B cell (primary cell): ENCODE measurements at regions not wholly inside any gene's neighbourhood (a gene's known extent, or its start where the extent isn't known, plus 50 kb on each side); places are given as distances from the start of the nearest gene placed in this dataset.

Source experiments
- ATAC-seq: fragments of 200-7000 bp; cut with Tn5 transposase; one replicate; pipeline ENCODE4 v1.10.0; 2021; ENCODE audit warnings: low read depth, mild to moderate bottlenecking, moderate number of reproducible peaks, moderate library complexity
- CTCF ChIA-PET: fragments of 350-600 bp; sonication (Branson Sonifier 250); formaldehyde crosslinking; loops from one replicate; lab custom pipeline; 2021; ENCODE audit warnings: antibody characterized with exemption, inconsistent platforms; lab: Charles Lee
- POLR2A ChIA-PET: fragments of 350-600 bp; sonication (Branson Sonifier 250); formaldehyde crosslinking; loops from one replicate; lab custom pipeline; 2021; ENCODE audit warnings: antibody characterized with exemption; lab: Charles Lee
- DNase-seq: peaks from one replicate; pipeline ENCODE4 v3.0.0; 2013
- H2AFZ ChIP-seq: 2 replicates; pipeline ENCODE4 v1.6.1; 2012; ENCODE audit warnings: mild to moderate bottlenecking, low read depth, low read length; ENCODE audit not compliant: insufficient read depth, poor library complexity, severe bottlenecking
- H3K27ac ChIP-seq, 2 donors: 1 replicate in 1 of 2; 2 replicates in 1 of 2; pipeline ENCODE4 v1.5.1; 2012 to 2013; ENCODE audit warnings: low read length in 2 of 2, mild to moderate bottlenecking in 2 of 2, moderate library complexity in 1 of 2
- H3K27me3 ChIP-seq, 4 experiments: fragments of 200-600 bp in 1 of 4; sonication (generic) in 1 of 4; replicated peaks in 1 of 4; 1 replicate in 2 of 4; 2 replicates in 2 of 4; pipeline versions ENCODE4 v1.6.1 to v1.7.0; 2013 to 2016; ENCODE audit warnings: low read length in 3 of 4, mild to moderate bottlenecking in 2 of 4, mixed read lengths in 1 of 4, moderate library complexity in 1 of 4; ENCODE audit not compliant: insufficient read depth in 4 of 4, control insufficient read depth in 3 of 4; ENCODE audit errors: control extremely low read depth in 1 of 4
- H3K36me3 ChIP-seq, 2 experiments: replicated peaks in 1 of 2; 1 replicate in 1 of 2; 2 replicates in 1 of 2; pipeline versions ENCODE4 v1.6.1 to v1.7.1; 2013; ENCODE audit warnings: low read length in 1 of 2; ENCODE audit not compliant: insufficient read depth in 2 of 2, control insufficient read depth in 1 of 2; ENCODE audit errors: control extremely low read depth in 1 of 2, extremely low read depth in 1 of 2
- H3K4me1 ChIP-seq, 2 donors: fragments of 200-600 bp in 1 of 2; sonication (generic) in 1 of 2; 1 replicate in 1 of 2; 2 replicates in 1 of 2; pipeline versions ENCODE4 v1.5.1 to v1.6.1; 2013 to 2017; ENCODE audit warnings: low read length in 2 of 2; ENCODE audit not compliant: control insufficient read depth in 2 of 2, insufficient read depth in 2 of 2
- H3K4me2 ChIP-seq: replicated peaks from 2 replicates; pipeline ENCODE3; 2012; ENCODE audit warnings: mild to moderate bottlenecking, low read depth, low read length; ENCODE audit not compliant: poor library complexity, severe bottlenecking
- H3K4me3 ChIP-seq, 5 experiments: fragments of 200-600 bp in 1 of 5; sonication (generic) in 1 of 5; 1 replicate in 3 of 5; 2 replicates in 2 of 5; pipeline versions ENCODE4 v1.5.1 to v1.7.0; 2011 to 2016; ENCODE audit warnings: low read length in 4 of 5, mild to moderate bottlenecking in 4 of 5, low read depth in 2 of 5, control low read depth in 1 of 5, moderate library complexity in 1 of 5; ENCODE audit not compliant: insufficient read depth in 1 of 5; ENCODE audit errors: control extremely low read depth in 1 of 5, extremely low read depth in 1 of 5
- H3K79me2 ChIP-seq: fragments of 200-600 bp; sonication (generic); one replicate; pipeline ENCODE4 v1.6.0; 2016; ENCODE audit warnings: low read length; ENCODE audit not compliant: control insufficient read depth, insufficient read depth
- H3K9ac ChIP-seq: fragments of 200-600 bp; sonication (generic); 2 replicates; pipeline ENCODE4 v1.6.1; 2017; ENCODE audit warnings: mild to moderate bottlenecking, low read length, moderate library complexity
- H3K9me3 ChIP-seq, 3 donors: one replicate each; pipeline versions ENCODE4 v1.6.1 to v1.7.1; 2013; ENCODE audit warnings: low read length in 2 of 3; ENCODE audit not compliant: control insufficient read depth in 2 of 3, insufficient read depth in 1 of 3; ENCODE audit errors: control extremely low read depth in 1 of 3
- H4K20me1 ChIP-seq: 2 replicates; pipeline ENCODE4 v1.6.0; 2012; ENCODE audit warnings: mild to moderate bottlenecking, low read length; ENCODE audit not compliant: insufficient read depth, control insufficient read depth, poor library complexity, severe bottlenecking
- H3K27ac Mint-ChIP-seq: one replicate; pipeline ENCODE4 v1.8.0; 2021; ENCODE audit warnings: mixed read lengths
- H3K27me3 Mint-ChIP-seq: one replicate; pipeline ENCODE4 v1.8.0; 2021; ENCODE audit warnings: mixed read lengths
- H3K4me1 Mint-ChIP-seq: one replicate; pipeline ENCODE4 v1.8.0; 2021; ENCODE audit warnings: mixed read lengths
- H3K4me3 Mint-ChIP-seq: one replicate; pipeline ENCODE4 v1.8.0; 2021; ENCODE audit warnings: mixed read lengths
- H3K9me3 Mint-ChIP-seq: one replicate; pipeline ENCODE4 v1.8.0; 2022; ENCODE audit warnings: mixed read lengths; ENCODE audit not compliant: insufficient read depth
- CTCF ChIP-seq: fragments of 200-600 bp; IDR thresholded peaks from one replicate; pipeline ENCODE4 v1.8.0; 2022; ENCODE audit warnings: antibody characterized with exemption, mild to moderate bottlenecking
- EZH2 ChIP-seq: IDR thresholded peaks from 2 replicates; pipeline ENCODE4 v1.6.1; 2012; ENCODE audit warnings: borderline replicate concordance, low read depth, mild to moderate bottlenecking, moderate library complexity, low read length; ENCODE audit not compliant: insufficient read depth, poor library complexity, severe bottlenecking
- WGBS: methylation state at CpG from one replicate; pipeline ENCODE4 v1.1.5; 2013; ENCODE audit warnings: missing lambda C conversion rate; ENCODE audit not compliant: insufficient coverage; 5-methylcytosine and 5-hydroxymethylcytosine counted together
- intact Hi-C: fragments of 100-400 bp; cut with micrococcal nuclease; formaldehyde crosslinking; loops from one replicate; pipeline ENCODE4 v1.10.0; 2022

GRCh38 chr5:36416605-36417004, 114.9 kb upstream of the RANBP3L start:
- Mint-ChIP-seq H3K27me3 (no peaks in the 10 kb centered on the region), H3K4me3 (no peak overlapping the region), H3K9me3 (no peaks in the 10 kb centered on the region), H3K27ac (no peak overlapping the region), H3K4me1 (peaks cover 7% of the 10 kb centered on the region)
- Histone ChIP-seq H3K27ac (no peak overlapping the region), H2AFZ (no peak overlapping the region), H3K4me3 (no peak overlapping the region), H3K9ac (no peak overlapping the region), H4K20me1 (no peaks in the 10 kb centered on the region), H3K36me3 (no peaks in the 10 kb centered on the region), H3K4me2 (no peak overlapping the region), H3K4me1 (no peaks in the 10 kb centered on the region), H3K27me3 (no peaks in the 10 kb centered on the region), H3K9me3 (no peaks in the 10 kb centered on the region), H3K79me2 (no peaks in the 10 kb centered on the region)
- ATAC-seq (no peak), DNase-seq (no peak)
- no peak for TF ChIP-seq CTCF
- TF ChIP-seq EZH2, result no peak
- POLR2A ChIA-PET, result no interaction called here
- CTCF ChIA-PET, result interaction anchor here (1.1 to 3.1 kb wide), 2 partner anchors 56 to 90 kb away, joined by 4 to 16 read pairs; no protein-coding TSS in a partner anchor
- intact Hi-C loops, result no loop called here

GRCh38 chr5:36417221-36417620, 115.5 kb upstream of the RANBP3L start:
- no peak for TF ChIP-seq CTCF
- DNase-seq (no peak), ATAC-seq (no peak)
- Histone ChIP-seq H3K4me3 (no peak overlapping the region), H3K27me3 (no peaks in the 10 kb centered on the region), H3K36me3 (no peaks in the 10 kb centered on the region), H3K79me2 (no peaks in the 10 kb centered on the region), H2AFZ (no peak overlapping the region), H3K4me1 (no peaks in the 10 kb centered on the region), H3K4me2 (no peak overlapping the region), H3K9ac (no peak overlapping the region), H4K20me1 (no peaks in the 10 kb centered on the region), H3K27ac (no peak overlapping the region), H3K9me3 (no peaks in the 10 kb centered on the region)
- Mint-ChIP-seq H3K27ac (no peak overlapping the region), H3K4me1 (peaks cover 7% of the 10 kb centered on the region), H3K4me3 (no peak overlapping the region), H3K27me3 (no peaks in the 10 kb centered on the region), H3K9me3 (no peaks in the 10 kb centered on the region)
- ChIA-PET CTCF (interaction anchor here (1.1 to 3.1 kb wide), 2 partner anchors 57 to 89 kb away, joined by 4 to 16 read pairs; no protein-coding TSS in a partner anchor), POLR2A (no interaction called here)
- 90% methylated on average over 2 of the region's 3 CpGs for WGBS
- intact Hi-C loops, result no loop called here
